Trophoblast cell (in vitro differentiated cells and primary cell): ENCODE measurements at regions not wholly inside any gene's neighbourhood (a gene's known extent, or its start where the extent isn't known, plus 50 kb on each side); places are given as distances from the start of the nearest gene placed in this dataset.

Source experiments
- DNase-seq, 2 donors: peaks; one replicate each; pipeline ENCODE4 v3.0.0-alpha.2; 2016
- H2AFZ ChIP-seq: 2 replicates; pipeline ENCODE4 v1.6.1; 2013; ENCODE audit warnings: low read length, moderate library complexity, mild to moderate bottlenecking; ENCODE audit not compliant: insufficient read depth, poor library complexity
- H2AK5ac ChIP-seq: 2 replicates; pipeline ENCODE4 v1.6.1; 2013; ENCODE audit warnings: mild to moderate bottlenecking, low read length
- H2BK120ac ChIP-seq: 2 replicates; pipeline ENCODE4 v1.6.1; 2013; ENCODE audit warnings: low read length, mild to moderate bottlenecking, moderate library complexity; ENCODE audit not compliant: insufficient read depth, poor library complexity
- H2BK12ac ChIP-seq: 2 replicates; pipeline ENCODE4 v1.6.1; 2013; ENCODE audit warnings: mild to moderate bottlenecking, low read length, moderate library complexity
- H2BK5ac ChIP-seq: 2 replicates; pipeline ENCODE4 v1.6.1; 2013; ENCODE audit warnings: low read length, low read depth, moderate library complexity, mild to moderate bottlenecking; ENCODE audit not compliant: poor library complexity
- H3K14ac ChIP-seq: 2 replicates; pipeline ENCODE4 v1.6.1; 2013; ENCODE audit warnings: mild to moderate bottlenecking, low read length
- H3K18ac ChIP-seq: 2 replicates; pipeline ENCODE4 v1.6.1; 2013; ENCODE audit warnings: mild to moderate bottlenecking, low read length
- H3K23ac ChIP-seq: 2 replicates; pipeline ENCODE4 v1.6.1; 2013; ENCODE audit warnings: low read length
- H3K27ac ChIP-seq: 2 replicates; pipeline ENCODE4 v1.5.1; 2013; ENCODE audit warnings: low read depth, mild to moderate bottlenecking, inconsistent platforms, low read length, moderate library complexity
- H3K27me3 ChIP-seq: 2 replicates; pipeline ENCODE4 v1.6.1; 2013; ENCODE audit warnings: inconsistent platforms, mild to moderate bottlenecking, low read length, moderate library complexity; ENCODE audit not compliant: insufficient read depth
- H3K36me3 ChIP-seq, 2 experiments: 1 replicate in 1 of 2; 2 replicates in 1 of 2; pipeline ENCODE4 v1.6.1; 2013; ENCODE audit warnings: low read length in 2 of 2, mild to moderate bottlenecking in 2 of 2, moderate library complexity in 1 of 2; ENCODE audit not compliant: insufficient read depth in 2 of 2, control insufficient read depth in 1 of 2
- H3K4ac ChIP-seq: 2 replicates; pipeline ENCODE4 v1.6.1; 2013; ENCODE audit warnings: low read depth, mild to moderate bottlenecking, low read length, moderate library complexity
- H3K4me1 ChIP-seq, 2 experiments: 1 replicate in 1 of 2; 2 replicates in 1 of 2; pipeline ENCODE4 v1.6.1; 2013; ENCODE audit warnings: low read length in 2 of 2, mild to moderate bottlenecking in 2 of 2, moderate library complexity in 1 of 2; ENCODE audit not compliant: insufficient read depth in 2 of 2, control insufficient read depth in 1 of 2
- H3K4me2 ChIP-seq: 2 replicates; pipeline ENCODE4 v1.6.1; 2013; ENCODE audit warnings: inconsistent platforms, mild to moderate bottlenecking, low read length, moderate library complexity
- H3K4me3 ChIP-seq: 2 replicates; pipeline ENCODE4 v1.5.1; 2013; ENCODE audit warnings: mild to moderate bottlenecking, low read depth, low read length, inconsistent platforms
- H3K79me1 ChIP-seq: one replicate; pipeline ENCODE4 v1.6.1; 2013; ENCODE audit warnings: low read length
- H3K79me2 ChIP-seq: 2 replicates; pipeline ENCODE4 v1.6.1; 2013; ENCODE audit warnings: low read length, mild to moderate bottlenecking; ENCODE audit not compliant: control insufficient read depth, insufficient read depth, poor library complexity
- H3K9ac ChIP-seq: 2 replicates; pipeline ENCODE4 v1.6.1; 2013; ENCODE audit warnings: mild to moderate bottlenecking, low read length
- H3K9me3 ChIP-seq: 2 replicates; pipeline ENCODE4 v1.6.1; 2013; ENCODE audit warnings: low read depth, mild to moderate bottlenecking, control low read depth, inconsistent platforms, low read length; ENCODE audit not compliant: insufficient read depth
- H4K12ac ChIP-seq: 2 replicates; pipeline ENCODE4 v1.6.1; 2013; ENCODE audit warnings: low read depth, mild to moderate bottlenecking, low read length, moderate library complexity
- H4K8ac ChIP-seq: 2 replicates; pipeline ENCODE4 v1.6.1; 2013; ENCODE audit warnings: low read depth, mild to moderate bottlenecking, low read length, moderate library complexity
- H4K91ac ChIP-seq: one replicate; pipeline ENCODE4 v1.6.1; 2013; ENCODE audit warnings: low read depth, mild to moderate bottlenecking, low read length, moderate library complexity
- WGBS: extraction: QIAGEN DNeasy Blood & Tissue Kit; methylation state at CpG from one replicate; pipeline ENCODE4 v1.1.7; 2013; ENCODE audit warnings: missing lambda C conversion rate; ENCODE audit not compliant: insufficient read length, insufficient coverage; ENCODE audit errors: extremely low coverage; 5-methylcytosine and 5-hydroxymethylcytosine counted together

DNA sequence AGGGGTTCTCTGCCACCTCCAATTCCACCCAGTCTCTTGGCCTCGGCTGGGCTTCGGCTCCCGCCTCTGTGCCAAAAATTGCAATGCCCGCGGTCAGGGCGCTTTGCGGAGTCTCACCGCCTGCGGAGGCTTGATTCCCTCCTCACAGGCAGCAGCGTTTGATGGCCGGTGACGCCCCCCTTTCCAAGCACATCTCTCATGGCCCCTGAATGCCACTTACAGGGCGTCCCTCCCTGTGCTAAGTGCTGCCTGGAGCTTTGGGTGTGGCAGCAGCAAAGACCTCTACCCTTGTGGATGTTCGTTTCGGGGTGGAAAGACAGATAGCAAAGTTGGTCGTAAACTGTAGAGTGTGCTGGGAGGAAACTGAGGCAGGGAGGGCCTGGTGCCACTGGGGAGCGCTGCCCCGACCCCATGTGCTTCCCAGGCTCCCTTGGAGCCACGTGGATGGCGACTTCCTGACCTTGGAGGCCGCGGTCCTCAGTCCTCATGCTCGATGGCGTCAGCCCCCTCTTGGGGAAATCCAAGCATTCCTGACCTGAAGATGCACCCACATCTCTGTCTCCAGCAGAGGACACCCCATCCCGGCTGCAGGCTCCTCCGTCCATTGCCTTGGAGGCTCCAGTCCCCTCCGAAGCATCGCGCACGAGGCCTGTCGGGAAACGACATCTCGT lies 249.2 kb upstream of the IRX4 start:
- Histone ChIP-seq H3K27ac (no peak overlapping the region), H3K79me2 (no peaks in the 10 kb centered on the region), H3K14ac (no peak overlapping the region), H2BK5ac (no peak overlapping the region), H3K27me3 (no peaks in the 10 kb centered on the region), H3K4me2 (no peak overlapping the region), H2BK120ac (no peak overlapping the region), H3K4me3 (no peak overlapping the region), H3K9ac (no peak overlapping the region), H2BK12ac (no peak overlapping the region), H4K12ac (no peak overlapping the region), H3K23ac (no peak overlapping the region), H3K36me3 (no peaks in the 10 kb centered on the region), H2AK5ac (no peak overlapping the region), H3K4ac (no peak overlapping the region), H2AFZ (no peak overlapping the region), H3K4me1 (no peaks in the 10 kb centered on the region), H3K9me3 (peaks cover 3% of the 10 kb centered on the region), H3K18ac (no peak overlapping the region), H4K91ac (no peak overlapping the region), H4K8ac (no peak overlapping the region), H3K79me1 (no peaks in the 10 kb centered on the region)
- WGBS: no CpG with 5 or more reads among the region's 33 CpGs
- DNase-seq: no peak

DNA sequence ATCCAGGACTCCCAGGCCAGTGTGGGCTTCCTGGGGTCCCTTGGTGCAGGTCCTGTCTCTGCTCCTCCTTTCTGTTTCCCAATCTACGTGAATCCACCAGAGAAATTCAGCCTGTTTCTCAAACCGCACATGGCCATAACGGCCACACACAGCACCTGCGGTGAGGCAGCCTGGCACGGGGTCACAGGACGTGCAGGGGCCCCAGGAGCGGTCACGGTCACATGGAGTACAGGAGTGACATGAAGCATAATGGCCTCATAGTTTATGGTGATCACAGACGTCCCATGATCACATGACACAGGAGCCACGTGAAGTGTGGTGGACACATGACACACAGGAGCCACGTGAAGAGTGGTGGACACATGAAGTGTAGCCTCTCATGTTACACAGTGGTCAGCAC lies 248.5 kb upstream of the IRX4 start:
- Histone ChIP-seq H4K8ac (no peak overlapping the region), H2BK5ac (no peak overlapping the region), H3K9me3 (peaks cover 2% of the 10 kb centered on the region), H2BK120ac (no peak overlapping the region), H2BK12ac (no peak overlapping the region), H4K12ac (no peak overlapping the region), H3K4ac (no peak overlapping the region), H3K79me2 (no peaks in the 10 kb centered on the region), H2AK5ac (no peak overlapping the region), H3K4me1 (no peaks in the 10 kb centered on the region), H3K18ac (no peak overlapping the region), H3K79me1 (no peaks in the 10 kb centered on the region), H3K23ac (no peak overlapping the region), H3K27me3 (no peaks in the 10 kb centered on the region), H3K27ac (no peak overlapping the region), H3K4me3 (no peak overlapping the region), H2AFZ (no peak overlapping the region), H3K4me2 (no peak overlapping the region), H3K14ac (no peak overlapping the region), H4K91ac (no peak overlapping the region), H3K9ac (no peak overlapping the region), H3K36me3 (no peaks in the 10 kb centered on the region)
- no CpG with 5 or more reads among the region's 11 CpGs for WGBS
- no peak for DNase-seq

DNA sequence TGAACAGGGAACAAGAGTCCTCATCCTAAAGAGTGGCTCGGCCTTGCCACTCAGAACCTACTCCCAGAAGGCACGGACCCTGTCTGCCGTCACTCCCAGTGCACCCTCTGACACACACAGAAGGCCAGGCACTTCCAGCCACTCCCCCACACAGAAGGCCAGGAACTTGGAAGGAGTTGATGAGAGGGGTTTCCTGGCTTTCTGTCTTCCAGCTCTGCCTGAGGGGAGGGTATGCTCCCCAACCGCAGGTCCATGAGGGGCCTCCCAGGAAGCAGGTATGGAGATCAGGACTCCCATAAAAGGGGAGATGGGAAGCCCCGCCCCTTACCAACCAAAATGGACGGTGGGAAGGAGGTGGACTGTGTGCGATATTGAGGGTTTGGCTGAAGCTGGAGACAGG lies 247.6 kb upstream of the IRX4 start:
- H4K8ac ChIP-seq: no peak overlapping the region
- no peak for DNase-seq
- no peak overlapping the region for H2AK5ac ChIP-seq
- H4K91ac ChIP-seq: no peak overlapping the region
- no peak overlapping the region for H3K9ac ChIP-seq
- H3K27ac ChIP-seq: no peak overlapping the region
- no peak overlapping the region for H3K4me3 ChIP-seq
- no peak overlapping the region for H3K18ac ChIP-seq
- no peaks in the 10 kb centered on the region for H3K79me2 ChIP-seq
- no peaks in the 10 kb centered on the region for H3K9me3 ChIP-seq
- no peak overlapping the region for H3K4ac ChIP-seq
- no peaks in the 10 kb centered on the region for H3K36me3 ChIP-seq
- H2BK12ac ChIP-seq: no peak overlapping the region
- no peak overlapping the region for H2BK120ac ChIP-seq
- no peak overlapping the region for H3K23ac ChIP-seq
- H3K4me2 ChIP-seq: no peak overlapping the region
- no CpG with 5 or more reads among the region's 7 CpGs for WGBS
- no peaks in the 10 kb centered on the region for H3K4me1 ChIP-seq
- no peaks in the 10 kb centered on the region for H3K79me1 ChIP-seq
- no peak overlapping the region for H2BK5ac ChIP-seq
- H3K27me3 ChIP-seq: no peaks in the 10 kb centered on the region
- no peak overlapping the region for H4K12ac ChIP-seq
- H3K14ac ChIP-seq: no peak overlapping the region
- no peak overlapping the region for H2AFZ ChIP-seq

DNA sequence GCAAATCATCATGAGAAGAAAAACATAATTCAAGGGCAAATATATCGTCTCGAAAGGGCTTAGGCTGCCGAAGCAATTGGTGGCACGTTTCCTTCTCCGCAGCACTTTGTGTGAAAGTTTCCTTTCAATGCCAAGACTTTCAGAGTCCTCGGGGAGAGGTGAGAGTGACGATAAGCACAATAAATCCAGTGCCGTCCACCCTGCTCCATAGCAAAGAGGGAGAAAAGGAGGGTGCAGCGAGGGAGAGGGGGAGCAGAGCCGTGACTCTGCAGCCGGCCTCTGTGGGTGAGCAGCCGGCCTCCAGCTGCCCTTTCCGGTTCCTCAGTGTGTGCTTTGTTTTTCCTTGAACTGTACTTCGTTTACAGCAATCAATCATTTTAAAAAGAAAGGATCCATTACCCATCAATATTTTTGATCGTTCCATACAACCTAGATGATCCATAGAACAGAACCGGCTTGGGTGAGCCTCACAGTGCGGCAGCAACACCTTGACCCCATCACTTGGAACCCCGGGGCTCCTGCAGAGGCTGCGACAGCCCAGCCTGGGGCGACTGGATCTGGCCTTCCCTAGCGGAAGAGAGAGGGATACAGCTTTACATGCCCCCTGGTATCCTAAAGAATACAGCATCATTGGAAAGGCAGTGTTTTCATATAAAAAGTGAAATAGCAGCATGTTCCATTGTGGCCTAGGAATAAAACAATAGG lies 247.0 kb upstream of the IRX4 start:
- H3K23ac ChIP-seq: no peak overlapping the region
- H2BK120ac ChIP-seq: no peak overlapping the region
- no peaks in the 10 kb centered on the region for H3K9me3 ChIP-seq
- H3K4ac ChIP-seq: no peak overlapping the region
- no peak overlapping the region for H2BK12ac ChIP-seq
- no peak overlapping the region for H3K14ac ChIP-seq
- no peaks in the 10 kb centered on the region for H3K36me3 ChIP-seq
- no CpG with 5 or more reads among the region's 21 CpGs for WGBS
- H3K27ac ChIP-seq: no peak overlapping the region
- no peak overlapping the region for H3K18ac ChIP-seq
- no peaks in the 10 kb centered on the region for H3K79me2 ChIP-seq
- no peak overlapping the region for H2AFZ ChIP-seq
- no peak for DNase-seq
- H4K12ac ChIP-seq: no peak overlapping the region
- H3K4me1 ChIP-seq: no peaks in the 10 kb centered on the region
- H4K91ac ChIP-seq: no peak overlapping the region
- H3K79me1 ChIP-seq: no peaks in the 10 kb centered on the region
- H3K4me3 ChIP-seq: no peak overlapping the region
- no peak overlapping the region for H2BK5ac ChIP-seq
- H3K27me3 ChIP-seq: no peaks in the 10 kb centered on the region
- H4K8ac ChIP-seq: no peak overlapping the region
- H2AK5ac ChIP-seq: no peak overlapping the region
- no peak overlapping the region for H3K9ac ChIP-seq
- no peak overlapping the region for H3K4me2 ChIP-seq
